ENCODE measurements at regions not wholly inside any gene's neighbourhood (a gene's known extent, or its start where the extent isn't known, plus 50 kb on each side); places are given as distances from the start of the nearest gene placed in this dataset.

GRCh38 chr5:124592891-124593290 is 153.5 kb downstream of the ZNF608 start:
- TF ChIP-seq ZFX (IDR thresholded peaks at IDR 0.05) (no peak), CTCF (conservative IDR thresholded peaks at IDR 0.05) (no peak)
- no peak overlapping the region for H3K27ac ChIP-seq

- TF ChIP-seq CTCF (conservative IDR thresholded peaks at IDR 0.05) (no peak), ZFX (IDR thresholded peaks at IDR 0.05) (no peak)
- no peak overlapping the region for H3K27ac ChIP-seq
These were observed 154.9 kb downstream of the ZNF608 start for GRCh38 chr5:124591583-124591982.

- TF ChIP-seq CTCF (conservative IDR thresholded peaks at IDR 0.05) (no peak), ZFX (IDR thresholded peaks at IDR 0.05) (no peak)
- H3K27ac ChIP-seq: no peak overlapping the region
These were observed 155.8 kb downstream of the ZNF608 start for GRCh38 chr5:124590686-124591085.

- TF ChIP-seq CTCF (conservative IDR thresholded peaks at IDR 0.05) (no peak), ZFX (IDR thresholded peaks at IDR 0.05) (no peak)
- H3K27ac ChIP-seq: no peak overlapping the region
These were observed 159.2 kb downstream of the ZNF608 start for GRCh38 chr5:124587280-124587679.

- H3K27ac ChIP-seq: no peak overlapping the region
- TF ChIP-seq CTCF (conservative IDR thresholded peaks at IDR 0.05): no peak
- TF ChIP-seq ZFX (IDR thresholded peaks at IDR 0.05): no peak
These were observed 161.3 kb downstream of the ZNF608 start for GRCh38 chr5:124584991-124585715.

GRCh38 chr5:124583469-124584350 is 162.7 kb downstream of the ZNF608 start:
- H3K27ac ChIP-seq: no peak overlapping the region
- TF ChIP-seq CTCF (conservative IDR thresholded peaks at IDR 0.05) (no peak), ZFX (IDR thresholded peaks at IDR 0.05) (no peak)

- H3K27ac ChIP-seq: no peak overlapping the region
- TF ChIP-seq ZFX (IDR thresholded peaks at IDR 0.05) (no peak), CTCF (conservative IDR thresholded peaks at IDR 0.05) (no peak)
These were observed 163.9 kb downstream of the ZNF608 start for GRCh38 chr5:124582561-124582840.
